Transverse colon (tissue), 4 donors: ENCODE measurements at regions not wholly inside any gene's neighbourhood (a gene's known extent, or its start where the extent isn't known, plus 50 kb on each side); places are given as distances from the start of the nearest gene placed in this dataset.

Experiments
- CTCF ChIP-seq, 5 experiments: fragments of 200-600 bp in 3 of 5; fragments of 450-650 bp in 2 of 5; sonication (generic) in 3 of 5; IDR thresholded peaks; 1 replicate in 2 of 5; 2 replicates in 3 of 5; pipeline ENCODE4 v1.5.1; 2016 to 2017; ENCODE audit warnings: antibody characterized with exemption in 5 of 5, inconsistent platforms in 3 of 5, mild to moderate bottlenecking in 2 of 5, moderate library complexity in 1 of 5
- POLR2AphosphoS5 ChIP-seq, 3 donors: sonication (generic); formaldehyde crosslinking; IDR thresholded peaks; one replicate each; pipeline ENCODE4 v1.6.1; 2016; ENCODE audit warnings: antibody characterized with exemption in 3 of 3

- TF ChIP-seq CTCF (IDR thresholded peaks at IDR 0.05) = no peak
- TF ChIP-seq POLR2AphosphoS5 (IDR thresholded peaks at IDR 0.05) = no peak
Measured at GRCh38 chr4:14392378-14392777, 609.9 kb upstream of the CPEB2 start.
